Activated T-cell treated with anti-CD3 and anti-CD28 coated beads, Interleukin-2, amount 50 U/mL, for 1 hour (primary cell): ENCODE measurements at regions not wholly inside any gene's neighbourhood (a gene's known extent, or its start where the extent isn't known, plus 50 kb on each side); places are given as distances from the start of the nearest gene placed in this dataset.

Experiments used
- DNase-seq: peaks from one replicate; pipeline ENCODE4 v3.0.0-alpha.2; 2020

GRCh38 chr6:26216886-26217713, 129.9 kb downstream of the HFE start:
- peak; percentile 79 for DNase-seq

DNA sequence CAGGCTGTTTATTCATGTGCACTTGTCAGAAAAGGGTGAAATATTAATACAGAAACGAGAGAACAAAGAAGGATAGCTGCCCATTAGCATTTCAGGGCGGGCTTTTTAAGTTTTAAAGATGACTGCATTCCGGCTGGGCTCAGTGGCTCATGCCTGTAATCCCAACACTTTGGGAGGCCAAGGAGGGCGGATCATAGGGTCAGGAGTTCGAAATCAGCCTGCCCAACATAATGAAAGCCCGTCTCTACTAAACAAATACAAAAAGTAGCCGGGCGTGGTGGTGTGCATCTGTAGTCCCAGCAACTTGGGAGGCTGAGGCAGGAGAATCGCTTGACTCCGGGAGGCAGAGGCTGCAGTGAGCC, 130.5 kb downstream of the HFE start:
- DNase-seq: no peak

DNA sequence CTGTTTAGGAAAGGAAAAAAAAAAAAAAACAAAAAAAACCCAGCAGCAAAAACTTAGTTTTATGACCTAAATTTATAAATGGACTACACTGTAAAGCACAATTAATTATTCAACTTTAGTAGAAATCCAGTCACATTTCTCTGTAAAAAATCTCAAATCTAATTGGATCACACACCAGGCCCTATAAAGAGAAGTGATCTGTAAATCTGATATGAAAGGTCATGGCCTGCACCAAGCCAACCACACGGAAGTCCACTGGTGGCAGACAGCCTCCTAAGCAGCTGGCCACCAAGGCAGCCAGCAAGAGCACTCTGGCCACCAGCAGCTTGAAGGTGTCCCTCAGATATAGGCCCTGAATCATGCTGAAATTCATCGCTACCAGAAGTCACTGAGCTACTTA, 131.6 kb downstream of the HFE start:
- no peak for DNase-seq

- DNase-seq: no peak
These were observed 133.1 kb downstream of the HFE start for GRCh38 chr6:26220145-26220970.

DNA sequence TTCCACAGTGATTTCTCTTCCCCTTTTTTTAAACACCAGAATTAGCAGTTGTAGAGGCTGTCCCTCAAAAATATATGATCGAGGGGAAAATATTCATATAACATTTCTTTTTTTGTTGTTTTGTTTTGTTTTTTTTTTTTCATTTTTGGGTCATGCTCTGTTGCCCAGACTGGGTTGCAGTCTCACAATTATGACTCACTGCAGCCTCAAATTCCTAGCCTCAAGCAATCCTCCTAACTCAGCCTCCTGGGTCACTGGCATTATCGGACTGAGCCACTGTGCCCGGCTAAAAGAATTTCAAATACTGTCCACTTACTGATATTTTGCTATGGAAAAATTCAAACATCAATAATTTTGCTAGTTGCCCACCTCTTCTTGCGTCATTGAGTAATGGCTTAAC, 134.0 kb downstream of the HFE start:
- no peak for DNase-seq

- no peak for DNase-seq
These were observed 135.3 kb downstream of the HFE start for GRCh38 chr6:26222571-26222970.

DNA sequence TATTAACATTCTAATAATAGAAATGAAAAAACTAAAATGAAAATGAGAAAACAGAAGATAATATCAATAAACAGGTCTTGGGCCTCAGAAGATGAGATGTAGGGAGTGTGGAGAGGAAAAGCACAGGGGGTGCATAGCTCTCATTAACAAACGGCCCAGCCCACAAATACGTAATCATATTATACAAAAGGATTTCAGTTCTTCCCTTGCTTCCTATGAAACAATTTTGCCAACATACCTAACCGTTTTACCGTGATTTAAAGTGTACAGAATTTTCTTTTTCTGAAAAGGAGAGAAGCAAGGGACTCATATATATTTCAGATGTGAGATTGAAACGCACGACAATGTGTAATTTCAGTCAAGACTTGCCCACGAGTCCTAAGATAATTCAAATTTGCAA, 136.0 kb downstream of the HFE start:
- no peak for DNase-seq

DNA sequence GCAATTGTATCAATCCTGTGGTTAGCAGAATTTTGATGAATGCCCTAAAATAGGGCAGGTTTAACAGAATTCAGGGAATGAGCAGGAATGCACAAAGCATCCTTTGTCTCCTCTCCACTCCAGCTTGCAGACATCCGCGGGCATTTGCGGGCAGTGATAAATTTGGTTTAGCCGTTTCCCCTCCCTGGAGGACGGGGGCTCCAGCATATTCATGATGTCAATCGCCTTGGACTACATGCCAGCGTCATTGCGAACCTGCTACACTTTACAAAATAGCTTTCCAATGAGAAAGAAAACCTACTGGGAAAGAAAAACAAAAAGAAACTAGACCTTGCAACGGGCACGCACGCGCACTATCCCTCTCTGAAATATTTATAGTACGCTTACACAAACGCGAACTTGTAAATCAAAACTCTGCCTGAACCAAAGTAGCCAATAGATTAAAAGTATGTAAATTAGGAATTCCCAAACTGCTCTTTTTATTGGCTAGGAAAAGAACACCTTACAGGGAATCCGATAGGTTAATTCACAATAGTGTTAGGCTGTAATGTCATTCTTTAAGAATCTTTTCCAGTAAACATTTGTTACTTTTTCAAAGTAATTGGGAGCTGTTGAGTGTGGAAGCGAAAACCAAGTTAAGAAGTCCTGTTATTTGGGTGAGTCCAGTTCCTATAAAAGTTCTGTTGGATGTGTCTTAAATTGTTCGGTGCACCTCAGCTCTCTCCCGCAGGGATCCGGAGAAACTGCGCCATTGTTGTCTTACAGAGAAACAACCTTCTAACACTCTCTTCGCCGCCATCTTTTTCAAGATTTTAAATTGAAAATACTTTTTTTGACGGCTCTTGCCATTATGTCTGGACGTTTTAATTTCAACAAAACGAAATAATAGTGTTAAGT, 136.7 kb downstream of the HFE start:
- DNase-seq: peak; percentile 56

GRCh38 chr6:26224547-26224912, 137.3 kb downstream of the HFE start:
- DNase-seq: no peak

- peak; percentile 22 for DNase-seq
These were observed 138.0 kb downstream of the HFE start for GRCh38 chr6:26224940-26225847.

DNA sequence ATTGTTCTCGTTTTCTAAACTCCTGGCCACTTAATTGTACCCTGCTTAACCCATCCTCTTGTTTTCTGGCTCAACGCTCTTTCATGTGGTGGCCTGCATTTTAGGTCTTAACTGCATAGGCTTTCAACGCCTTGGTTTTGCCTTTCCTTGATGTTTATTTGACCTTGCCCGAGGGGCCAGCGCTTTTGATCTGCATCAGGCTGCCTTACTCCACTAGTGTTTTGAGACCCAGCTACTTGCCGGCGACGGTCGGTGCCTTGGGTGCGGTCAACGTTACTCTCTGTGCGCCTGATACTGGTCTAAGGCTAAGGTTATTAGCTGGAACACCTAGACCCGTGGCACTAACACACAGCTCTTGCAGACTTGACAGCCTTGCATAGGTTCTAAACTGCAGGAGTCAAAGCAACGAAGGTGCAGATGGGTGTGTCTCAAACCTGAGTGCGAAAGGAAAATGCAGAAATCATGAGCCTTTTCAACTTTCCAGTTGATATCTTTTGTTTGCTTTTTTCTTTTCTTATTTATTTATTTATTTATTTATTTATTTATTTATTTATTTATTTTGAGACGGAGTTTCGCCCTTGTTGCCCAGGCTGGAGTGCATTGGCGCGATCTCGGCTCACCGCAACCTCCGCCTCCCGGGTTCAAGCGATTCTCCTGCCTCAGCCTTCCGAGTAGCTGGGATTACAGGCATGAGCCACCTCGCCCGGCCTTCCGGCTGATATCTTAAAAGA, 138.8 kb downstream of the HFE start:
- DNase-seq: no peak

DNA sequence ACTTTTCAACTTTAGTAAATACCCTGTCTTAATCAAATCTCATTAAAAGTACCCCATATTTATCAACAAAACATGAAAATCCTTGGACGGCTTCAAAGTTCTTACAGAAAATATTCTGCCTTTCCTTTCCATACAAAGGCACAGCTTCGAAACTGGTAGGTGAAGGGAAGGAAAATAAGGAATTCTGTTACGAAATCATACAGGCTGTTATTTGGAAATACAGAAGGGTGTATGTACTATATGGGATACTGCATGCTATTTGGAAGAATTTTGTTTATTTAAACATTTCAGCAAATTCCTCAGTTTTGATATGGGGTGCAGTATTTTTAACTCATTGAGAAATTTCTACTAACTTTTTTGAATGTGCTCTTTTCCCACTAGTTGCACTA, 138.4 kb upstream of the BTN3A2 start:
- no peak for DNase-seq

DNA sequence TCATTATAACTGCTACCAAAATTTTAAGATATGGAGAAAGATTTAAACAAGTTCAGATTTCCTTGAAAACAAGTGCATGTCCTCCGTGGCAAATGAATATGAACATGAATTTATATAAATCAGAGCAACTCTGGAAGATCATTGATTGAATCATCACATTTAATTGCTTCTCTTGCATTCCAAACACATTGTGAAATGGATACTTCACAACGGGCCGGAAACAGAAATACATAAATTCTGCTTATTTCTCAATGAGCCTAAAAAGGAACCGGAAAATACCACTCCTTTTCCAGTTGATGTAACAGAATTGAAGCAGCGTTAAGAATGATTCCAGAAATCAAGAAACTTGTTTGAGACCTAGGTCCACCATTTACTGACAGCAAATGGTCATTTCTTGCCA, 134.6 kb upstream of the BTN3A2 start:
- no peak for DNase-seq

DNA sequence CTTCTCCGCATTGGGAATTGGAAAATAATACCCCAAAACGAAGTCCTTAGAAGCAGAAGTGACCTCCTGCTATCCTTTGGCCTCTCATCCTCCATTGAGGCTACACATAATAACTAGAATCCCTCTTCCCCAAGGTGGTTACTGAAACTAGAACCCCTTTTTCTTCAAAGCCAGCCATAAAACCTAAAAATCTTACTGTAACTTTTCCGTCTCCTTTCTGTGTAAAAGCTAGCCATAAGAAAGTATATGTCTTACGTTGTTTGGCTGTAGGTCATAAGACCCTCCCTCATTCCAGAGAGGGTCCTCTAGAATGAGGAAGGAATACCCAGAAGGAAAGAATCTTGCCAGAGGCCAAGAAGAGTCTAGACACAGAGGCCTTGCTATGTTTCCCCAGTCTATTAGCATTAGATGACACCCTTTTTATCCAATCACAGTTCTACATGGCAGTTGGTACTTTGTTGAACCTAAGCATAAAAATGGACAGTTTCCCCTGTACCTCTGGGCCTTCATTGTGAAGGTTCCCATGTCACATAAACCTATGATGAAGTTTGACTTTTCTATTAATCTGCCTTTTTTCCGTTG, 133.9 kb upstream of the BTN3A2 start:
- no peak for DNase-seq

GRCh38 chr6:26232306-26232939, 132.6 kb upstream of the BTN3A2 start:
- no peak for DNase-seq

- peak; percentile 56 for DNase-seq
These were observed 131.9 kb upstream of the BTN3A2 start for GRCh38 chr6:26232940-26233648.

- no peak for DNase-seq
These were observed 131.2 kb upstream of the BTN3A2 start for GRCh38 chr6:26233649-26234420.

DNA sequence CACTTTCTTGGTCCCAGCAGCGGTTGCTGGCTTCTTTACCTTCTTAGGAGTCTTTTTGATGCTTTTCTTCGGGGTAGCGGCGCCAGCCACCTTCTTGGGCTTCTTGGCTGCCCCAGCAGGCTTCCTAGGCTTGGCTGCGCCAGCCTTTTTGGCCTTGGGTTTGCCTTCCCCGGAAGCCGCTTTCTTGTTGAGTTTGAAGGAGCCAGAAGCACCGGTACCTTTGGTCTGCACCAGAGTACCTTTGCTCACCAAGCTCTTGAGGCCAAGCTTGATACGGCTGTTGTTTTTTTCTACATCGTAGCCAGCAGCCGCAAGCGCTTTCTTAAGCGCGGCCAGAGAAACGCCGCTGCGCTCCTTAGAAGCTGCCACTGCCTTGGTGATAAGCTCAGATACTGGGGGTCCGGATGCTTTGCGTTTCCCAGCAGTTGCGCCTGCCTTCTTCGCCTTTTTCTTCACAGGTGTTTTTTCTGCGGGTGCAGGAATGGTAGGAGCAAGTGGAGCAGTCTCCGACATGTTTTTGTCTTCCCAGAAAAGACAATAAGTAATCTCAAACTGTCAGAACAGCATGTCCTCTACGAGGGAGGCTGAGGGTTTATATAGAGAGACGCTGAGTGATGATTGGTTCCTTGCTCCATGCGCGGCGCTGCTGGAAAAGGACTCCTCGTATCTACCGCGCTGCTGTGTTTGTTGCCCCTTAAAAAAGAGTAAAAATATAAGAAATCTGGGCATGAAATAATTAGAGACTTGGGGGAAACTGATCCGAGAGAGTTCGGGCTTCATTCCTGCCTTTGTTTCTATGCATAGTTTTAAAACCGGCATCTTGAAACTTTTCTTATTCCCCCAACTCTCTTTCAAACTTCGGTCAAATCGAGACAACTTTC, 130.3 kb upstream of the BTN3A2 start:
- DNase-seq: peak; percentile 69
